ENCODE measurements at regions not wholly inside any gene's neighbourhood (a gene's known extent, or its start where the extent isn't known, plus 50 kb on each side); places are given as distances from the start of the nearest gene placed in this dataset.
"Not testable (repeated sequence)": the region's sequence is repeated elsewhere in the genome, so short reads cannot be mapped to it uniquely, and the experiment has no call there.

DNA sequence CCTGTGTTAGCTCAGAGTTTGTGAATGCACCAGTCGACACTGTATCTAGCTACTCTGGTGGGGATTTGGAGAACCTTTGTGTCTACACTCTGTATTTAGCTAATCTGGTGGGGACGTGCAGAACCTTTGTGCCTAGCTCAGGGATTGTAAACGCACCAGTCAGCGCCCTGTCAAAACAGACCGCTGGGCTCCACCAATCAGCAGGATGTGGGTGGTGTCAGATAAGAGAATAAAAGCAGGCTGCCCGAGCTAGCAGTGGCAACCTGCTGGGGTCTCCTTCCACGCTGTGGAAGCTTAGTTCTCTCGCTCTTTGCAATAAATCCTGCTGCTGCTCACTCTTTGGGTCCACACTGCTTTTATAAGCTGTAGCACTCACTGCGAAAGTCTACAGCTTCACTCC is 324.2 kb downstream of the RAD51AP2 start:
- Mint-ChIP-seq H3K36me3 (ENCODE audit: low read depth) (no peaks in the 10 kb centered on the region), H3K4me3 (no peak overlapping the region), H3K4me1 (no peaks in the 10 kb centered on the region), H3K27me3 (no peaks in the 10 kb centered on the region), H3K27ac (no peak overlapping the region), H3K9me3 (peaks cover 8% of the 10 kb centered on the region)
- DNase-seq (no peak), ATAC-seq (no peak)

DNA sequence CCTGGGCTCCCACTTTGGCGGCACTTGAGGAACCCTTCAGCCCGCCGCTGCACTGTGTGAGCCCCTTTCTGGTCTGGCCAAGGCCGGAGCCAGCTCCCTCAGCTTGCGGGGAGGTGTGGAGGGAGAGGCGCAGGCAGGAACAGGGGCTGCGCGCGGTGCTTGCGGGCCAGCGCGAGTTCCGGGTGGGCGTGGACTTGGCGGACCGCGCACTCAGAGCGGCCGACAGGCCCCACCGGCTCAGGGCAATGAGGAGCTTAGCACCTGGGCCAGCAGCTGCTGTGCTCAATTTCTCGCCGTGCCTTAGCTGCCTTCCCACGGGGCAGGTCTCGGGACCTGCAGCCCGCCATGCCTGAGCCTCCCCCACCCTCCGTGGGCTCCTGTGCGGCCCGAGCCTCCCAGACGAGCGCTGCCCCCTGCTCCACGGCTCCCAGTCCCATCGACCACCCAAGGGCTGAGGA is 324.8 kb downstream of the RAD51AP2 start:
- H3K27me3 Mint-ChIP-seq; H3K4me3 Mint-ChIP-seq; H3K4me1 Mint-ChIP-seq; ATAC-seq; DNase-seq; H3K9me3 Mint-ChIP-seq; H3K36me3 Mint-ChIP-seq (ENCODE audit: low read depth); H3K27ac Mint-ChIP-seq: not testable (repeated sequence)

DNA sequence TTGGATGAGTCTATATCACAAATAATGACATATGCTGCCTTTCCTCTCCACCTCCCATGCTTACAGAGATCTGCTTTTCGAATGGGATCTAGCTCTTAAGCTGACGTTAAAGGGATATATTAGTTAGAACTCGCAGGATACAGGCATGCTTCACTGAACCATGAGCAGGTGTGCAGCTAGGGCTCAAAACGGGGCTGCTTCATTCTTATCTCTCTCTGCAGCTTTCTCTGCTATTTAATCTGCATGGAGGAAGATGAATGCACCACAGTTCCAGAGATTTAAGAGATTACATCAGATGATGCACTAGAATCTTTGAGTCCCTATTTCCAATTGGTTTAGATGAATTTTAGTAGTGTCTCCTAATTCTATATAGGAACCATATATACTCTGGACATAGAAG is 327.0 kb downstream of the RAD51AP2 start:
- H3K4me3 Mint-ChIP-seq = no peak overlapping the region
- H3K9me3 Mint-ChIP-seq = peaks cover 11% of the 10 kb centered on the region
- ATAC-seq = no peak
- no peak overlapping the region for H3K27ac Mint-ChIP-seq
- no peaks in the 10 kb centered on the region for H3K36me3 Mint-ChIP-seq (ENCODE audit: low read depth)
- no peaks in the 10 kb centered on the region for H3K4me1 Mint-ChIP-seq
- no peak for DNase-seq
- no peaks in the 10 kb centered on the region for H3K27me3 Mint-ChIP-seq

DNA sequence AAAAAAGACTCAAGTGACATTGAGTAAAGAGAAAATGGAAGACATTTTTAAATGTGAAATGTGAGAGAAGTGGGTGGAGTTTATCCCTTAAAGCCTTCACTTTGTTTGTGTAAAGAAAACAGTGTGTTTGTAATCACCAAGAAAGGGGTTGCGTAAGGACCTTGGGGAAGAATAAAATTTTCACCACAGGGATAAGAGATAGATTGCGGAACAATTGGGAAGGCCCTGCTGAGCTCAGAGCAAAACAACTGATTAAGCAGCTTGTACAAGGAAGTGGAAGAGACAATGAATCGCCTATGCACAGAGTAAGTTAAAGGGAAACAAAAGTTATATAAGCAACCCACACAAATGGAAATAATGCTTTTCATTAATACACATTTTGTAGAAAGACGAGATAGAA is 327.7 kb downstream of the RAD51AP2 start:
- Mint-ChIP-seq H3K27me3 (no peaks in the 10 kb centered on the region), H3K4me3 (no peak overlapping the region), H3K9me3 (peaks cover 11% of the 10 kb centered on the region), H3K4me1 (no peaks in the 10 kb centered on the region), H3K36me3 (ENCODE audit: low read depth) (no peaks in the 10 kb centered on the region), H3K27ac (no peak overlapping the region)
- no peak for DNase-seq
- ATAC-seq = no peak

DNA sequence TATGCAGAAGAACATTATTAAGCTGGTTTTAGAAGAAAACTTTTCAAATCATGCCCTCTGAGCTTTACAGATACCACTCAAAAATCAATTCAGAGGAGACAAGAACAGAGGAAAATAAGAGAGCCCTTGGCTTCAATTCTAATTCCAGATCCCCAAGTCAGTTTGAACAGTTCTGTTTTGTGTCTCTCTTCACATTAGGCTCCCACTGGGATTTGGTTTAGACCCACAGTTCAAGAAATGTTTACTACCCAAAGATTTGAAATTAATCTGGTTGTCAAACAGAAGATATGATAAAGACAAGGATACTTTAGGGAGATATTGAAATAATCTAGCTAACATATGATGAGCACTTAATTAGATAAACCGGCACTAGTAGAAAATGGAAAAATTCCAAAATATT is 329.5 kb downstream of the RAD51AP2 start:
- DNase-seq = no peak
- ATAC-seq = no peak
- H3K9me3 Mint-ChIP-seq = peaks cover 11% of the 10 kb centered on the region
- no peaks in the 10 kb centered on the region for H3K27me3 Mint-ChIP-seq
- no peaks in the 10 kb centered on the region for H3K36me3 Mint-ChIP-seq (ENCODE audit: low read depth)
- H3K4me1 Mint-ChIP-seq = no peaks in the 10 kb centered on the region
- no peak overlapping the region for H3K4me3 Mint-ChIP-seq
- H3K27ac Mint-ChIP-seq = no peak overlapping the region

DNA sequence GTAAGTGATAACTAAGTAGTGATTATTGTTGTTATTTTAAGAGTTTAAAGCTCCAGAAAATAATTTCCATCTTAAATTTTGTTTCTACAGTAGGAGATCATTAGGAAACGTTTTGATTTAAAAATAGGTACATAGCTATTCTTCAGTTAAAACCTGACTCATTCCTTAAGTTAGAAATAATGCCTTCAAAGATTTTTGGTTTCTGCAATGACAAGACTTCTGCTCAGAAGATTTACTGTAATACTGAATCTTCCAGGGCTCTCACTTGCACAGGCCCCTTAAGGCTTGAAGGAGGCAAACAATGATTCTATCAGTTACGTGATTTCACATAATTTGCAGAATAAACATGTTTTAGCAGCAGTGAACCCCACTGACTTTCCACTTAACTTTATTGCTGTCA is 333.7 kb downstream of the RAD51AP2 start:
- H3K27me3 Mint-ChIP-seq = no peaks in the 10 kb centered on the region
- H3K9me3 Mint-ChIP-seq = peaks cover 6% of the 10 kb centered on the region
- no peak overlapping the region for H3K4me3 Mint-ChIP-seq
- H3K27ac Mint-ChIP-seq = no peak overlapping the region
- no peaks in the 10 kb centered on the region for H3K36me3 Mint-ChIP-seq (ENCODE audit: low read depth)
- H3K4me1 Mint-ChIP-seq = no peaks in the 10 kb centered on the region
- DNase-seq (no peak), ATAC-seq (no peak)

DNA sequence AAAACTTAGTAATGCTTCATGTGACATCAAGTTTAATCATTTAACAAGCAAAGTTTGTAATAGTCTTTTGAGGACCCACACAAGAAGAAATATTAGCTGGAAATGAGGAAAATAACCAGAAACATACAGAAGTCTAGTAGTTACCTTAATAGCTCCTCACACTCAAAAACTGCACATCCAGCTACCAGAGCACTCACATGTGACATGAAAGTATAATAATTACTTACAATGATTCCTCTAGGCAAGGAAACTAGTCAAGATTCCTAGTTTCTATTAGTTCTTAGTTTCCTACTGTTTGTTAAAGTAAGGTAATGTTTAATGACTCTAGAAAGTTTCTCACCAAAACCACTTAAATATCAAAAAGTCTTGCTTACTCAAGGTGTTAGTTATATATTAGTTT is 335.8 kb downstream of the RAD51AP2 start:
- Mint-ChIP-seq H3K36me3 (ENCODE audit: low read depth) (no peaks in the 10 kb centered on the region), H3K27me3 (no peaks in the 10 kb centered on the region), H3K4me1 (no peaks in the 10 kb centered on the region), H3K4me3 (no peak overlapping the region), H3K27ac (no peak overlapping the region), H3K9me3 (no peaks in the 10 kb centered on the region)
- ATAC-seq (no peak), DNase-seq (no peak)

DNA sequence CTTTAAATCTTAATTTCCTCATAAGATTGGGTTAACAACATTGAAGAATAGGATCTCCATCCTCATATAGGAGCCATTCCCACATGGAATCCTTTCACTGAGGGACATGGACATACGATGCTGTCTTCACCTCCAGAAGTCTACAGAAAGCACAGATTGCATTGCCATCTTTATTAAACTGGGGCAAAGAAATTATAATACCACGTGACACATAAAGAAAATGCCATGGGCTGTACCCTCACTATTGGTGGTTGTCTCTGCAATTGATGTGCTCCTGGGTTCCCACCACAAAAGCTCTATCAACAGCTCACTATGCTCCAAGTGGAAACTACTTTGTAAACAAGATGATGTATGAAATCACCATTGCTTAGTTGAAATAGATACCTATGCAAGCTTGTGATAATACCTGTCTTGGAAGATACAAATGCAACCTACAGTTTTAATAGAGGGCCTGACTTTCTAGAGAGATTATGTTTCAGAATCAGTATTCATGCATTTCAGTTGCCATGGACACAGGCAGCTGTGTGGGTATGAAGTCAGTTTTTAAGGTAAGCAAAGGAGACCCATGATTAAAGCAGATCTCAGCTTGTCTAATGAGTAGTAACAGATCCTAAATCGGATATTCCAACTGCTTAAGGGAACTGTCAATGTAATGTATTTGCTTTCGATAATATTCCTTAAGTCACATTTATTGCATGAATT is 337.0 kb downstream of the RAD51AP2 start:
- Mint-ChIP-seq H3K4me3 (no peak overlapping the region), H3K27me3 (no peaks in the 10 kb centered on the region), H3K36me3 (ENCODE audit: low read depth) (no peaks in the 10 kb centered on the region), H3K27ac (no peak overlapping the region), H3K9me3 (no peaks in the 10 kb centered on the region), H3K4me1 (no peaks in the 10 kb centered on the region)
- ATAC-seq (no peak), DNase-seq (no peak)

DNA sequence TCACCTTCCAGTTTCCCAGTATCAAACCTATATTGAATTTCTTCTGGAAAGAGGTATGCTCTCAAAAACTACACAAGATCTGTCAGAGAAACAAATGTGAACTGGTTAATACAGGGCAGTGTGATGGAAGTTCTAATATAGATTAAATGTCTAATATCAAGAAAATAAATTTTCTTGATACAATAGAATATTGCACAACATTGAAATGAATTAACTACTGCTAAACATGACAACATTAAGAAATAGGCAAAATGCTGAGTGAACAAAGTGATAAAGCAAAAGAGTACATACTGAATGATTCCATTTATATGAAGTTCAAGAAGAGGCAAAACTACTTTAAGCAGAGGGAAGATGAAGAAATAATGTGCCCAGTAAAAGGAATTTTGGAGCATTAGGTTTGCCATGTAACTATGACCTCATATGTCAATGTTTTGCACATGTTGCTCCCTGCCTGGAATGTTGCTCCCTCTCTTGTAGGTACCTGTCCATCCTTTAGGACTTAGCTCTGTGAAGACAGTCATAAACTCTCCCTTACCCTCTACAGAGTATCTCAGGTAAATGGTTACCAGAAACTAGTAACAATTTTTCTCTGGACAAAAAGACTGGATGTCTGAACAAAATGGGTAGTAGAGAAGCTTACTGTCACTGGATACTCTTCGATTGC is 339.0 kb downstream of the RAD51AP2 start:
- Mint-ChIP-seq H3K4me3 (no peak overlapping the region), H3K27me3 (no peaks in the 10 kb centered on the region)

DNA sequence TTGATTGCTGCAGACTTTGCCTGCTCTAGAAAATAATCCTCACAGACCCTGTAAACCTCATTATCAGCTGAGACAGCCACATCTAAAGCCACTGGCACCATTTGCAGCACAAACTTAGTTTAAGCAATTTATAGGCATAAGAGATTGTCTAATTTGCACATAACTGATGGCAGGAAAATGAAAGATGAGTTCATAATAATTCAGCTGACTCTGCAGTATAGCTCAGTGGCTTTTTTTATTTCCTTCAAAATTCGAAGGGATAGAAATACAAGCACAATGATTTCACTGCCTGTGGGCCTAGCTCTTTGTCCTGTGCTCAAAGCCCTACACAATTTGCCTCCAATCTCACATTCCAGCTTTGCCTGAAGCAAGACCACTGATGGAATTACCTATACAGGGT is 341.2 kb downstream of the RAD51AP2 start:
- Mint-ChIP-seq H3K27ac (no peak overlapping the region), H3K9me3 (no peaks in the 10 kb centered on the region), H3K4me1 (no peaks in the 10 kb centered on the region), H3K36me3 (ENCODE audit: low read depth) (no peaks in the 10 kb centered on the region), H3K4me3 (no peak overlapping the region), H3K27me3 (no peaks in the 10 kb centered on the region)
- no peak for ATAC-seq
- no peak for DNase-seq

More for the DNA sequence above, 339.0 kb downstream of the RAD51AP2 start:
- Mint-ChIP-seq H3K9me3 (no peaks in the 10 kb centered on the region), H3K4me1 (no peaks in the 10 kb centered on the region), H3K27ac (no peak overlapping the region), H3K36me3 (ENCODE audit: low read depth) (no peaks in the 10 kb centered on the region)
- ATAC-seq = no peak
- DNase-seq = no peak

DNA sequence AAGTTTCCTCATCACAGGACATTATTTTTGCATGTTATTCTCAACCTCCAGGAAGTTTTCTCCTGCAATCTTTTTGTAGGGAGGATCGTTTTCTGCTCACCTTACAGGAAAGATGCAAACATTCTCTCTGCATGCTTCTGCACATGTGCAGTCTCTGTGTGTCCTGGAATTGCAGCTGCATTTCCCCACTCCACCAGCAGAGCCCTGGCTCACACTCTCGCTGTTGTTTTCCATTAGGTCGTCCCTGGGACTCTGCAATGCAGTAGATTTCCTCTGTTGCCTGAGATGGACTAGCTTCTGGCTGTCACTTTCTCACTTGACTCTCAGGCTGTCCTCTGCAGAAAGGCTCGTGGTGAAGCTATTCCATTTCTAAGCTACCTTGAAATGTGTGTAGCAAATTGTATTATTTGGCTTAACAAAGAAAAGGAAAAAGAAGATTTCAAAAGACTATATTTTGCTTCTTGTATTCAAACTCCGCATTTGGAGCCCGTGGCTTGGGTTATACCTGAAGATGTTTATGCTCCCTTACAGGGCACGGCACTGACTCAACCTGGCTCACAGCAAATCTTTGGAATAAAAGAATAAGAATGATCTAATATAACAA is 346.7 kb downstream of the RAD51AP2 start:
- DNase-seq = no peak
- Mint-ChIP-seq H3K4me1 (no peaks in the 10 kb centered on the region), H3K9me3 (no peaks in the 10 kb centered on the region), H3K27me3 (no peaks in the 10 kb centered on the region), H3K27ac (no peak overlapping the region), H3K4me3 (no peak overlapping the region), H3K36me3 (ENCODE audit: low read depth) (no peaks in the 10 kb centered on the region)
- no peak for ATAC-seq

DNA sequence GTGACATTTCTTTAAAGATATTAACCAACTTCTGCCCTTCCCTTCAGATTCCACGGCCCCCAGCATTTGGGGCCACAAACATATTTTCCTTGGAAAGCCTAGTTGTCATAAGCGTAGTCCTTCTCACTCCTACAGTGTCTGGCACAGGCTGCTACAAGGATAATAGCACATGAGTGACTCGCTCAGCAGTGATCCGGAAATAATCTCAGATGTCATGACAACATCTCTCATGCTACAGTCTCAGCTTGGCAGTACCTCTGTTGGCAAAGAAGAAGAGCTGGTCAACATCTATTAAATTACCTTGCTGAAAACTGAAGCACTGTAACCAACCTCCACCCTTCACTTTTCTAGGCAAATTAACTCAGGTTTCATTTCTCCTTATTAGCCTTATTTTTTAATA is 351.7 kb downstream of the RAD51AP2 start:
- H3K4me1 Mint-ChIP-seq = no peaks in the 10 kb centered on the region
- H3K27me3 Mint-ChIP-seq = no peaks in the 10 kb centered on the region
- no peaks in the 10 kb centered on the region for H3K9me3 Mint-ChIP-seq
- ATAC-seq (no peak), DNase-seq (no peak)
- H3K36me3 Mint-ChIP-seq (ENCODE audit: low read depth) = no peaks in the 10 kb centered on the region
- no peak overlapping the region for H3K4me3 Mint-ChIP-seq
- H3K27ac Mint-ChIP-seq = no peak overlapping the region

DNA sequence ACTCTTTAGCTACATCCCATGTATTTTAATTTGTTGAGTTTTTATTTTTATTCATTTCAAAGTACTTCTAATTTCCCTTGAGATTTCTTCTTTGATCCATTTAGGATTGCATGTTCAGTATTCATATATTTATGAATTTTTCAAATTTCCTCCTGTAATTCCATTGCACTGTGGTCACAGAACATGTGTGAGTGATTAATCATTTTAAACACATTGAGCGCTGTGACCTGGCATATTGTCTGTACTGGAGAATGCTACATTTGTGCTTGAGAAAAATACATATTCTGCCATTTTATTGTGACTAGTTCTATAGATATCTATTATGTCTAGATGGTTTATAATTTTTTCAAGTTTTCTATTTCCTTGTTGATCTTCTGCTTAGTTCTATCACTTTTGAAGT is 353.7 kb downstream of the RAD51AP2 start:
- ATAC-seq (no peak), DNase-seq (no peak)
- H3K27ac Mint-ChIP-seq = no peak overlapping the region
- no peaks in the 10 kb centered on the region for H3K9me3 Mint-ChIP-seq
- H3K4me1 Mint-ChIP-seq = no peaks in the 10 kb centered on the region
- H3K36me3 Mint-ChIP-seq (ENCODE audit: low read depth) = no peaks in the 10 kb centered on the region
- no peaks in the 10 kb centered on the region for H3K27me3 Mint-ChIP-seq
- no peak overlapping the region for H3K4me3 Mint-ChIP-seq

DNA sequence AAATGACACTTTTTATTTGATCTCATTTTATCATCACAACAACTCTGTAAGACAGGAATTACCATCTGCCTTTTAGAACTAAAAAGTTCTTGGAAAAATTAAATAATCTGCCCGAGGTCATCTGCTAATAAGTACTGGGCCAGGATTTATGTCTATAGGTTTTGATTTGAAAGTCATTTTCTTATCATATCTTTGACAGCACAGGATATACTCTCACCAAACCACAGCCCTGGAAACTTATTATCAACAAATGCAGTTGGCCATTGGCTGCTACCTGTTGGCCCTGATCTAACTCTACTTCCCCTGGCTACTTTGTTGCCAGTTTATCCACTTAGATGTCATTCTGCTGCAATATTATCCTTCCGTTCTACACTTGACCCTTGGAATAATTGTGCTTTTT is 354.6 kb downstream of the RAD51AP2 start:
- no peaks in the 10 kb centered on the region for H3K4me1 Mint-ChIP-seq
- H3K27me3 Mint-ChIP-seq = no peaks in the 10 kb centered on the region
- no peak overlapping the region for H3K4me3 Mint-ChIP-seq
- H3K27ac Mint-ChIP-seq = no peak overlapping the region
- H3K9me3 Mint-ChIP-seq = no peaks in the 10 kb centered on the region
- DNase-seq (no peak), ATAC-seq (no peak)
- no peaks in the 10 kb centered on the region for H3K36me3 Mint-ChIP-seq (ENCODE audit: low read depth)

DNA sequence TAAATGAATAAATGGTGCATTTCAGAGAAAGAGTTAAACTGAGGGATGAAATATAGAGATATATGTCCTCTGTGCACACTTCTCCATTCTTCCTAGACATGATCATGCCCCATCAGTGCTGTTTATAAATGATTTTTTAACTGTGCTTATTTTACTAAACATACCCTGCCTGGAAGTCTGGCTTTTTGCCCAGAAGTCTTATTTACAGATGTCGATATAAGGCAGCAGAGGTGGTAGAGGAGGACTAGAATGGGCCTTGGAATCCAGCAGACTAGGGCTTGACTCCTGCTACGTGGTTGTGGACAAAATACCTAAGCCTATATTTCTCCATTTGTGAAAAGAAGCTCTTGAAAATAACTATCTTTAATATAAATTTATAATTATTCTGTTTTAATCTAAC is 355.5 kb downstream of the RAD51AP2 start:
- no peaks in the 10 kb centered on the region for H3K9me3 Mint-ChIP-seq
- H3K27me3 Mint-ChIP-seq = no peaks in the 10 kb centered on the region
- DNase-seq (no peak), ATAC-seq (no peak)
- H3K27ac Mint-ChIP-seq = no peak overlapping the region
- no peaks in the 10 kb centered on the region for H3K4me1 Mint-ChIP-seq
- H3K4me3 Mint-ChIP-seq = no peak overlapping the region
- H3K36me3 Mint-ChIP-seq (ENCODE audit: low read depth) = no peaks in the 10 kb centered on the region

Measured in activated naive CD8-positive, alpha-beta T cell treated with anti-CD3 and anti-CD28 coated beads, Interleukin-2, amount 50 U/mL, for 24 hours (primary cell).